22Rv1 (cell line): ENCODE measurements at regions not wholly inside any gene's neighbourhood (a gene's known extent, or its start where the extent isn't known, plus 50 kb on each side); places are given as distances from the start of the nearest gene placed in this dataset.

Experiments
- ZFX ChIP-seq: fragments of 450-650 bp; IDR thresholded peaks from 2 replicates; pipeline ENCODE4 v1.6.1; 2017; ENCODE audit warnings: antibody characterized with exemption, borderline replicate concordance
- TF ChIP-seq, protein P1 (sequence below): fragments of 450-650 bp; IDR thresholded peaks from 2 replicates; pipeline ENCODE4 v1.5.1; 2017; ENCODE audit warnings: mild to moderate bottlenecking

DNA sequence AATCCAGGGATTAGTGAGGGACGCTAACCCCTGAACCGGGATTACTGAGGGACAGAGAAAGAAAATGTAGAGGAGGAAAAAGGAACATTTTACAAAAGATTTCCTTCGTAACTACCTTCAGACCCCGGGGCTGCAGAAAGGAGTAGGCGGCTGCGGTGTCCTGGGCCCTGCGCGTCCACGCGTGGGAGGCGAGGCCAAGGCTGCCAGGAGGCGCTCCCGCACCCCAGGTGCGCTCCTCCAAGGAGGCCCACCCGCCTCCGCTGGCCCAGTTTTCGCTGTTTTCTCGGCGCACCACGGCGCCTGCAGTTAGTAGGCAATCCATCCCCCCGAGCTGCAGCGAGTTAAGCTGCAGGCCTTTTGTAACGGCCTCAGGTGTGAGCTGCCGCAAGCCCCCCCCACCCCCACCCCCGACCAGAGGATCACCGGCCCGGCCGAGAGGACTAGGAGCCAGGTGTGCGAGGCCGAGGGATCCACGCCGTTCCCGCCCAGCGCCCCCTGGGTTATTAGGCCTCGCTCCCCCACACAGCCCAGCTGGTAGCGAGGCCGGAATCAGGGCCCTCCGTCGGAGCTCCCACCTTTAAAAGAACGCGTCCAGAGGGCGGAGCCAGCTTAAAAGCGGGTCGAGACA is 380.3 kb upstream of the ARID1B start:
- TF ChIP-seq, protein P1, sequence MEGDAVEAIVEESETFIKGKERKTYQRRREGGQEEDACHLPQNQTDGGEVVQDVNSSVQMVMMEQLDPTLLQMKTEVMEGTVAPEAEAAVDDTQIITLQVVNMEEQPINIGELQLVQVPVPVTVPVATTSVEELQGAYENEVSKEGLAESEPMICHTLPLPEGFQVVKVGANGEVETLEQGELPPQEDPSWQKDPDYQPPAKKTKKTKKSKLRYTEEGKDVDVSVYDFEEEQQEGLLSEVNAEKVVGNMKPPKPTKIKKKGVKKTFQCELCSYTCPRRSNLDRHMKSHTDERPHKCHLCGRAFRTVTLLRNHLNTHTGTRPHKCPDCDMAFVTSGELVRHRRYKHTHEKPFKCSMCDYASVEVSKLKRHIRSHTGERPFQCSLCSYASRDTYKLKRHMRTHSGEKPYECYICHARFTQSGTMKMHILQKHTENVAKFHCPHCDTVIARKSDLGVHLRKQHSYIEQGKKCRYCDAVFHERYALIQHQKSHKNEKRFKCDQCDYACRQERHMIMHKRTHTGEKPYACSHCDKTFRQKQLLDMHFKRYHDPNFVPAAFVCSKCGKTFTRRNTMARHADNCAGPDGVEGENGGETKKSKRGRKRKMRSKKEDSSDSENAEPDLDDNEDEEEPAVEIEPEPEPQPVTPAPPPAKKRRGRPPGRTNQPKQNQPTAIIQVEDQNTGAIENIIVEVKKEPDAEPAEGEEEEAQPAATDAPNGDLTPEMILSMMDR: no peak
- TF ChIP-seq ZFX: no peak
